GM08714 (cell line): ENCODE measurements at regions not wholly inside any gene's neighbourhood (a gene's known extent, or its start where the extent isn't known, plus 50 kb on each side); places are given as distances from the start of the nearest gene placed in this dataset.
"Not testable (repeated sequence)": the region's sequence is repeated elsewhere in the genome, so short reads cannot be mapped to it uniquely, and the experiment has no call there.

ENCODE experiments used
- H3K4me3 ChIP-seq: fragments of 200-500 bp; sonication (Bioruptor generic); 2 replicates; pipeline ENCODE4 v1.5.1; 2014; ENCODE audit warnings: mild to moderate bottlenecking, low read length, inconsistent platforms
- ZNF274 ChIP-seq: IDR thresholded peaks from 2 replicates; pipeline ENCODE4 v1.6.1; 2012; ENCODE audit warnings: mild to moderate bottlenecking, low read depth, low read length

GRCh38 chr13:44305286-44305685 lies 68.3 kb upstream of the SERP2 start:
- no peak for TF ChIP-seq ZNF274
- H3K4me3 ChIP-seq: no peak overlapping the region

- no peak for TF ChIP-seq ZNF274
- H3K4me3 ChIP-seq: no peak overlapping the region
Measured at GRCh38 chr13:44305917-44306370, 67.7 kb upstream of the SERP2 start.

- H3K4me3 ChIP-seq: no peak overlapping the region
Measured at GRCh38 chr13:44306371-44307192, 67.0 kb upstream of the SERP2 start.

GRCh38 chr13:44307255-44307654 lies 66.4 kb upstream of the SERP2 start:
- no peak for TF ChIP-seq ZNF274
- no peak overlapping the region for H3K4me3 ChIP-seq

More at GRCh38 chr13:44306371-44307192, 67.0 kb upstream of the SERP2 start:
- no peak for TF ChIP-seq ZNF274

- H3K4me3 ChIP-seq: no peak overlapping the region
- no peak for TF ChIP-seq ZNF274
Measured at GRCh38 chr13:44307844-44308243, 65.8 kb upstream of the SERP2 start.

GRCh38 chr13:44308352-44308751 lies 65.3 kb upstream of the SERP2 start:
- H3K4me3 ChIP-seq: no peak overlapping the region
- TF ChIP-seq ZNF274: no peak

GRCh38 chr13:44309794-44310757 lies 63.5 kb upstream of the SERP2 start:
- no peak for TF ChIP-seq ZNF274
- no peak overlapping the region for H3K4me3 ChIP-seq

GRCh38 chr13:44311011-44311780 lies 62.4 kb upstream of the SERP2 start:
- H3K4me3 ChIP-seq: no peak overlapping the region
- no peak for TF ChIP-seq ZNF274

GRCh38 chr13:44312131-44312530 lies 61.5 kb upstream of the SERP2 start:
- no peak for TF ChIP-seq ZNF274
- no peak overlapping the region for H3K4me3 ChIP-seq

GRCh38 chr13:44312834-44313551 lies 60.6 kb upstream of the SERP2 start:
- TF ChIP-seq ZNF274: no peak
- no peak overlapping the region for H3K4me3 ChIP-seq

- H3K4me3 ChIP-seq: no peak overlapping the region
- TF ChIP-seq ZNF274: no peak
Measured at GRCh38 chr13:44313674-44314073, 60.0 kb upstream of the SERP2 start.

GRCh38 chr13:44314160-44314559 lies 59.5 kb upstream of the SERP2 start:
- not testable (repeated sequence) for H3K4me3 ChIP-seq

GRCh38 chr13:44317752-44318151 lies 55.9 kb upstream of the SERP2 start:
- no peak for TF ChIP-seq ZNF274
- H3K4me3 ChIP-seq: no peak overlapping the region

GRCh38 chr13:44318161-44318560 lies 55.5 kb upstream of the SERP2 start:
- TF ChIP-seq ZNF274: no peak
- H3K4me3 ChIP-seq: no peak overlapping the region
